ENCODE measurements at regions not wholly inside any gene's neighbourhood (a gene's known extent, or its start where the extent isn't known, plus 50 kb on each side); places are given as distances from the start of the nearest gene placed in this dataset.
"Not testable (repeated sequence)": the region's sequence is repeated elsewhere in the genome, so short reads cannot be mapped to it uniquely, and the experiment has no call there.

GRCh38 chr10:52368725-52369124 is 54.6 kb downstream of the DKK1 start:
- DNase-seq: no peak

GRCh38 chr10:52374207-52374606 is 60.1 kb downstream of the DKK1 start:
- DNase-seq: not testable (repeated sequence)

GRCh38 chr10:52376694-52377354 is 62.7 kb downstream of the DKK1 start:
- no peak for DNase-seq

GRCh38 chr10:52378124-52378523 is 64.0 kb downstream of the DKK1 start:
- DNase-seq: no peak

GRCh38 chr10:52379287-52379686 is 65.2 kb downstream of the DKK1 start:
- no peak for DNase-seq

- no peak for DNase-seq
Observed at GRCh38 chr10:52383088-52383487, 69.0 kb downstream of the DKK1 start.

GRCh38 chr10:52387744-52388143 is 73.7 kb downstream of the DKK1 start:
- DNase-seq: no peak

GRCh38 chr10:52390388-52390787 is 76.3 kb downstream of the DKK1 start:
- DNase-seq: no peak

- DNase-seq: no peak
Observed at GRCh38 chr10:52391927-52392602, 78.0 kb downstream of the DKK1 start.

GRCh38 chr10:52394246-52394645 is 80.2 kb downstream of the DKK1 start:
- no peak for DNase-seq

- DNase-seq: no peak
Observed at GRCh38 chr10:52400562-52400961, 86.5 kb downstream of the DKK1 start.

- DNase-seq: not testable (repeated sequence)
Observed at GRCh38 chr10:52403801-52404200, 89.7 kb downstream of the DKK1 start.

GRCh38 chr10:52409195-52409594 is 95.1 kb downstream of the DKK1 start:
- no peak for DNase-seq

GRCh38 chr10:52409928-52410327 is 95.8 kb downstream of the DKK1 start:
- DNase-seq: no peak

GRCh38 chr10:52410916-52411315 is 96.8 kb downstream of the DKK1 start:
- DNase-seq: no peak

GRCh38 chr10:52419281-52419680 is 105.2 kb downstream of the DKK1 start:
- no peak for DNase-seq

GRCh38 chr10:52420656-52421055 is 106.6 kb downstream of the DKK1 start:
- no peak for DNase-seq

- DNase-seq: no peak
Observed at GRCh38 chr10:52423369-52423768, 109.3 kb downstream of the DKK1 start.

- no peak for DNase-seq
Observed at GRCh38 chr10:52424341-52424740, 110.3 kb downstream of the DKK1 start.

GRCh38 chr10:52434734-52435133 is 120.7 kb downstream of the DKK1 start:
- no peak for DNase-seq

- no peak for DNase-seq
Observed at GRCh38 chr10:52436664-52437063, 122.6 kb downstream of the DKK1 start.

- DNase-seq: no peak
Observed at GRCh38 chr10:52437205-52437646, 123.1 kb downstream of the DKK1 start.

GRCh38 chr10:52438119-52438518 is 124.0 kb downstream of the DKK1 start:
- DNase-seq: no peak

GRCh38 chr10:52440612-52441285 is 126.7 kb downstream of the DKK1 start:
- DNase-seq: no peak
